GM21786 (cell line): ENCODE measurements at regions not wholly inside any gene's neighbourhood (a gene's known extent, or its start where the extent isn't known, plus 50 kb on each side); places are given as distances from the start of the nearest gene placed in this dataset.

Experiments
- ATAC-seq: cut with Tn5 transposase; IDR thresholded peaks from one replicate; pipeline ENCODE4 v1.9.1; 2021; ENCODE audit not compliant: unreplicated experiment

DNA sequence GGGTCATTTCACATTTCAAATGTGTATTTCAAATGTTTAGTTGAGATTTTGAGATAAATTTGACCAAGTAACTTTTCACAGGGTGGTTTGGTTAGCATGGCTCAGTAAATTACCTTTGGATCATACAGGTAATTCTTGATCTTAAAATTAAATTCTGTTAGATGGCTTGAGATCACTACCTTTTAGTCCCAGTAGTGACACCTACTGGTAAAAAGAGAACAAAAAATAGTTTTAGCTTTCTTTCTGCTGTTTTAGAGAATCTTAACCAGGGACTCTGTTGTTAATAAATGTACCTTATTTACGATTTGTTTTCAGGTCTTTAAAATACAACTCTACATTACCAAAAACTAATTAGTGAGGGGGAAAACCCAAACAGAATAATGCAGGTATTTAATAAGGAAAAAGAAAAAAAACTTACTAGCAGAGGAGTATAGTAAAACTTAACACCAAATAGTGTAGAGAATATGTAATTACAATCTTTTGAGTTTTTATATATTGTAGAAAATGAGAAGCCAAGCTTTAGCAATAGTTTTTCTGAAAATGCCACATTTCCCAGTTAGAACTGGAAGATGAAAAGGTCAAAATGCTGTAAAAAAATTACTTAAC is 620.3 kb upstream of the AGTR1 start:
- ATAC-seq = no peak

DNA sequence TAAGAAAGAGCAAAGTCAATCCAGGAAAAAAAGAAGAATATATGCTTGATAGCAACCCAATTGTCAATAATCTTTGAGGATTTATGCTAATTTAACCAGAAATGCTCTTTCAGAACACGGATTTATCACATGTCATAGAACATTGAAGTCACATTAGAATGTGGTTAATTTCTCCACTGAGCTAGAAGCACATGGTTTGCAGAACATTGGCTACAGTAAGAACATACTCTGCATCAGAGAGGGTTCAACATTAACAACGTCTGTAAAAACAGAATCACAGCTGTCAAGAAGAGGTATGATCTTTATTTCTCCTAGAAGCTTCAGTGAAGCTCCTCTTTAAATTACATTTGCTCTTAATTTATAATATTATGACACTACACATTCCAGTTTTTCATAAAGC is 619.7 kb upstream of the AGTR1 start:
- ATAC-seq = no peak

DNA sequence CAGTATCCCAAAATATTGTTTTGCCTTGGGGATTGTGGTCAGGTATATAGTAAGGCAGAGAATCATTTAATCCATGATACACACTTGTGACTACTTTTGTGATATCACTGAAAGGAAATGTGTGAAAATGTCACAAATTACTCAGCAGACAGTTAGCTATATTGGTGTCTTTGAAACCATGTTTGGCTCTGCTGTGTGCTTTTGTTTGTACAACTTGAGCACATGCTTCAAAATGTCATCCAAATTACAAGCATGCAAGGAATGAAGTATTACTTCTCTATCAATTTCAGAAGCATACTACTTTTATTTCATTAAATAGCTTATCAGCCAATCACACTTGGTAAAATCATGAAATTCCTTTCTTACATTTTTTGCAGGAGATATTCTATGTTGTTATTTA is 619.0 kb upstream of the AGTR1 start:
- no peak for ATAC-seq

DNA sequence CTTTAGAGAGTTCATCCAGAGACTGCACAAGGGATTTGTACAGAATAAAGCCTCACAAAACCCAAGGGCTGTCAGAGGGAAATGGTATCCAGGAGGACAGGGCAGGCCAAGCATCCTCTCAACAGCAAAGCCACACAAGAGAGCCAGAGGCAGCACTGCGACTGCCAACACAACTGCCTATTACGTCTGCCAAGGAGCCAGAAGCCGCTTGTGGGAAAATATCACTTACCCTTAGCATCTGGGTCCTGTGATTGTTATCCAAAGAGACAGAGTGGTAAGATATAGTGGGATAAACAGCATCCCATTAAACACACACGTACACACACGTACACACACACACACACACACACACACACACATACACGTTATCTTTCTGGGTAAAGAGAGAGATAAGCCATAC is 618.3 kb upstream of the AGTR1 start:
- no peak for ATAC-seq

DNA sequence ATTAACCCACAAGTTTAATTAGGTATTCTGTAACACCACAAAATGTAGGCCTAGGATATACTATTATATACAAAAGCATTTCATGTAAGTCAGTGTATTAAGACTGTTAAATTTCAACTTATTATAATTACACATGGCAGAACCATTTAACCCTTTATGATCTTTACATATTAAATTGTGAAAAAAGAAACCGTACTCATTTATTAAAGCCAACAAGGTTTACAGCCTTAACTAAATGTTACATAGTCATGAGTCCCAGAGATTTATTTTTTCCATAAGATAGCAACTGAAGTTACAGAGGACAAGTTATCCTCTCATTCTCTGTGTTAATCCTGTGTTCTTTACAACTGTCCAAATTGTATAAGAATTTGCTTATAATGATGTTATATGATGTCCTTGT is 615.8 kb upstream of the AGTR1 start:
- ATAC-seq = no peak

DNA sequence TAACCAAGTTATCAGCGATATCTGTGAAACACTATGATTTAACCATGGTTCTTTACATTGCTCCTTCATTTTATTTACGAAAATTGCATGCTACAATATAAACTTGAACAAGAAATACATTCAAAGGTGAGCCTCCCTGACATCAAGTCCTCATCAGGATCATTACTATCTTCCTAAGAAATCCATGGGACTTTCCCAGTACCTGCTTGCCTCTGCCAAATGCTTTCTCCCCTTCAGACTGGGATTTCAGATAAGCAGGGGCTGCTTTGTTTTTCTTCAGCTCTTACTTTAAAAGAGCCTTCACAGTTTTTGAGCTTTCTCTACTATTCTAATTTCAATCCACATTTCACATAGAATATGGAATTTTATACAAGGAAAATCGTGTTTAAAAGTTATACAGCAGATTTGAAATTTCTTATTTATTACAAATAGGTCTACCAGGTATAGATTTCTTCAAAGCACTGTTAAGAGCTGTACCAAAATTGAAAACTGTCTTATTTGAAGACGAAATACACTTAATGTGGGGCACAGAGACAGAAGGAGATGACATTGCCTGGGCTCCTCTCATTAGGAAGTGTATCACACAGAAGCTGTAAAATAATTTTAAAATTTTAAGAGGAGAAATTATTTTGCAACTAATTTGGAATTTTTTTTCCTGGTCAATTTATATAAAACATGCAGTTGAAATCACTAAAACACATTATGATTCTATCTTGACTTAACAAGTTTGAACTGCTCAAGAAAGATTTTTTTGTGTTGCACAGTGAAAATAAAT is 615.0 kb upstream of the AGTR1 start:
- ATAC-seq = no peak

DNA sequence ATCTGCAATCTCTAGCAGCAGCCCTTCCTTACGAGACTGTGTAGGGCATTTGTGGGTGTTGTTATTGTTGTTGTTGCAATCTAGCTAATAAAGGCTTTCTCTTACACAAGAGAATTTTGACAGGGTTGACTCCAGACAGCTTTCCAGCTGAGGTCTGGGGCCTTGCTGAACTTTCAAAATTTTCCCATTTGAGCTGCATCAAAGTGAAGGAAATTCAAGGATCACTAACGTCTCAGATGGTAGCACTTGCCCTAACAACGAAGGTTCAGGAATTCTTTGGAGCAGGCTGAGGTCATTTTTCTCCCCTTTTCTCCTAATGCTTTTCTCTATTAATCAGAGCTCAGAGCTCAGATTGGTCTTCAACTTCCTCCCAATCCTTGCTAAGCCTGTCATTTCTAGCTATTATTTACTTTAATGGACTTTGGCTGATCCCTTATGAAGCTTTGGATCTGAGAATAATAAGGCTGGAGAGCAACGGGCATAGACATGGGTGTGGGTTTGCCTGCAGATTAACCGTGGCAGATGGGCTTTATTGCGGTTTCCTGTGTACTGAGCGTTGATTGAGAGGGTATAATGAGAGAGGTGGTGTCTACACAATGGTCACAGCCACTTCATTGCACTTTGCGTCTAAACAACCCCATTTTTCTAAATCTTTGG is 614.0 kb upstream of the AGTR1 start:
- no peak for ATAC-seq

DNA sequence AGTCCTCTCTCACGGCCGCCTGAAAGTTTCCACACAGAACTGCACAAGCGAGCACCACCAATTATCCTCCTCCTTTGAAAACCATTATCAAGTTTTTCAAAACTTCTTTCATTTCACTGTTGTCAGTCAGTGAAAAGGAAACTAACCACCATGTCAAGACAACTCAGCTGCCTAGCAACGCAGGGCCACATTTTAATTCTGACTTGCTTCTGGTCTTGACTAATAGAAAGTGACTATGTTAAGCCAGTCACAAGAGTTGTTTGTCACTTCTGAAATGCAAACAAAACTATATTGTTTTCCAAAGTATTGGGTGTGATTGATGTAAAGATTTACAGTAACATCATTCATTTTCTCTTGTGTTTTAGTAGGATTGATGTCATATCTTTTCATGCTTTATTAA is 612.8 kb upstream of the AGTR1 start:
- peak; percentile 91 for ATAC-seq

DNA sequence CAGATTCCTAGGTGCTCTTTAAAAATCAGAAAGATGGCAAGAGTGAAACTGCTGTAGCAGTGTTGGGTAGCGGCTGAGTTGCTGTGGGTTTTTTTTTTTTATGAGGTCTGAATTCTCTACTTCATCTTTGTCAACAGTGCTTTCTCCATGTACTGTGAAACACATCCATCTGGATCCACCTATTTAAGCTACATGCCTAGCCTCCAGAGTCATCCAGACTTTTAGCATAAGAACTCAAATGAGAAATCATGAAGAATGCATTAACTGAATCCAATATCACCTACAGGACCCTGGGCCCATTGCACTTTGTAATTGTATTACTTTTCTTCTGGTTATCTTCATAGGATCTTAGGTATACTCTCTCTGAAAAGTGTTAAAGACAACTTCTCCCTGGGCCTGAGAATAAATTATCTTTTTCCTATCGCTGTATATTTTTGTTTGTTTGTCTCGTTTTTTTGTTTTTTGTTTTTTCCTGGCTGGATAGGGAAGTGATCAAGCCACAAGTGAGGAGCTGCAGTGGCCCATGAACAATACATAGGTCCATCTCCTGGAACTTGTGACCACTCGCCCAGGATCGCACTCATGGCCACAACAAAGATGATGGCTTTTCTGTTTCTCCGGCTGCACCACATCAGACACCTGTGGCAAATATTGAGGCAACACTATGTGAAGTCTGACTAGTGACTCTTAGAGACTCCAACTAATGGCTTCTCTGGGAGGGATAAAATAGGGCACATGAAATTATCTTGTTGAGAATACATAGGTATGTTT is 609.9 kb upstream of the AGTR1 start:
- ATAC-seq = no peak

DNA sequence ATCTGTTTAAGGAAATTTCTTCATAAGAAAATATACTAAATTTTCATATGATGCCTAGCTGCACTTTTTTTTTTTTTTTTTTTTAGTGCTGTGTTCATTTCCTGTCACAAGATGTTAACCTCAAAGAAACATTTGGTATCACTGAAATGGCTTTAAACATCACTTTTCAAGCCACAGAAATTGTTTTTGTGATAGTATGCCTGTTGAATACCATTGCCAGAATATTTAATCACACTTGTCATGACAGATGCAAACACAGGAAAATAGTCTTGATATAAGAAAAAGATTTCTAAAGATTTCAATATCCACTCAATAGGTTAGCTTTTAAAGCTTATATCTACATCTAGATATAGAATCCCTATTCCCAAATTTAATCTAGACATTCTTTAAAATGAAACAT is 608.5 kb upstream of the AGTR1 start:
- no peak for ATAC-seq

DNA sequence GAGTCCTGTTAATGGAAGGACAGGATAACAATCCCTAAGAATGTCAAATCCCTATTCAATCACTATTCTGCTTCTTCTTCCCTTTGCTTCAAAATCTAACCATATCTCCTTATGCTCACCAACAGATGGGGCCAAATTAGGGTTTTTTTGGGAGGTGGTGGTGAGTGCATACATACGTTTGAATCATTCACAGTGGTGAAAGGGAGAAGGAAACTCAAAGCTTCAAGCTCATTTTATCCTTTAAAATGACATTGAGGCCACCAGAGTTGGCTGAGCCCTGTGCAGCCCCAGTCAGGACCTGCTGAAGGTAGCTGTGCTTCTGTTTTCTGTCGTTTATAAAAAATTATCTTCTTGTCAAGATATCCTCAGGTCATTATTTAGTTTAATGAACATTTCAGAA is 607.5 kb upstream of the AGTR1 start:
- no peak for ATAC-seq

DNA sequence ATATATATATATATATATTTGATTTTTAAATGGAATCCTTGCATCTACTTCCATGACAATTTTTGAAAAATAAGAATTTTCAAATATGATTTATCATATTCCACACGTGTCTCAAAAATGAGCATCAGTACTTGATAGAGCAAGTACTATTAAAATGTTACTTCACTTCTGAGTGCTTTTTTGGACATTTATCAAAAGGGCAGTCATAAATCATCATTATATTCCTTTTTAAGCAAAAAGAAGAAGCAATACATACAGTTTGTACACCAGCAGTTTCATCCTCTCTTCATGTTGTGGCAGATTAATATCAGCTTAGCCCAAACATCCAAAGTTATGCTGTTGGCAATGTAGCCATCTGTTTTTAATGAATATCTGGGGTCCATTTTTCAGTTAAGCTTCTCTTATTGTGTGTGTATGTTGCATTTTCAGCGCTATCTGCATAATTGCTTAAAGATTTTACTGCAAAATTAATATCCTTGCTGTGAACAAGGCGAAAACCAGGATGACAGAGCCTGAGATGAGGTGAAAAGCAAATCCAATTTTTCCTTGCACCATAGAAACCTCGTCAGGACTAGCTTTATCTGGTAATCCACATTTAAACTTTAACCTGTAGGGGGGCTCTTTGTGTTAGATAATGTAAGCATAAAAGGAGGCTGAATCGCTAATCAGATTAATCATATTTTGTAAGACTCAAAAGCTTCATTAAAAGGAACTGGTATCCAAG is 604.9 kb upstream of the AGTR1 start:
- ATAC-seq = no peak

DNA sequence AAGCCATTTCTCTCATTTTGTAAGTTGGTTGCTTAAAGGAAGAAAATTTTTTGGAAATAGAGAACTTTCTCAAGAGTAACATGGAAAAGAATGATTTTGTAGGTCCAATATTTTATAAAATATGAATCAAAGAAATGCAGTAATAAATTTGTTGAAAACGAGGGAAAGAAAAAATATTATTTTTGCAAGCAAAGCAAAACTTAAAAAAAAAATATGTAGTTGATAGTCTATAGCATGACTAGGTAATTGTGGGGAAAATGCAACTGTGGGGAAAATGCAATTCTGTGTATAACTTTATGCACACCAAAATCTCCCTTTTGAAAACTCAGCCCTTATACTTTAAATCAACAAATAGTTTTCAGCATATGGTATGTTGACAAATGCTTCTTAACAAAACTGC is 604.0 kb upstream of the AGTR1 start:
- ATAC-seq = no peak

DNA sequence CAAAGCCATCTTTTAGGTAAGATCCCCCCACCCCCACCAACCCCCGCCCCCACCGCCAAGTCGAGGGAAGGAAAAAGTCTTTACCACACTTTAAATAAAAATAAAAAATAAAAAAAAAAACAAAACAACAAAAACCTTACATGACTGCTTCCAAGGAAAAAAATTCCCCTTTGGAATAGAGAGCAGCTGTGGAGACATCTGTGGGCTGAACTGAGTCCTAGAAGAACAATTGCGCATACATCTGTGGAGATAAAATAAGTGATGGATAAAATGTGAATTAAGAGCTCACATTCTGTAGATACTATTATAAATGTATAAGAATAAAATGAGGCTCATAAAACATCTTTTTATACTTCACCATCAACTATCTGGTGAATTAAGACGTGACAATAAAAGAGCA is 601.7 kb upstream of the AGTR1 start:
- ATAC-seq = no peak

DNA sequence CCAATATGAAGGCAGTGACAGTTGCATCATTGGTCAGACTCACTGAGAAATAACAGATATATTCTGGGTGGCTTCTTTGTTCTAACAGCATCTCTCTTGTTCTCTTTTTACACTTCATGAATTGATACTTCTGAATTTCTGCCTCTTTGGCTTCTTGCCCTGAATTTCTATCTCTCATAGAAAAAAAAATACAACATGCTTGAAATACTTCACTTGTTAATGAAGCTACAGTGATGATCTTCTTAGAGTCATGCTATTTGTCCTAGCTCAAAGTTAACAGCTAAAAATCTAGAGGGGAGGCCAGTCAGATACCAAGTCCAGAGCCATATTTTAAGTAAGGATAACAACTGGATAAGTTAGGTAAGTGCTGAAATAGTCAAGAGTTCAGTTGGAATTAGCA is 597.2 kb upstream of the AGTR1 start:
- no peak for ATAC-seq

DNA sequence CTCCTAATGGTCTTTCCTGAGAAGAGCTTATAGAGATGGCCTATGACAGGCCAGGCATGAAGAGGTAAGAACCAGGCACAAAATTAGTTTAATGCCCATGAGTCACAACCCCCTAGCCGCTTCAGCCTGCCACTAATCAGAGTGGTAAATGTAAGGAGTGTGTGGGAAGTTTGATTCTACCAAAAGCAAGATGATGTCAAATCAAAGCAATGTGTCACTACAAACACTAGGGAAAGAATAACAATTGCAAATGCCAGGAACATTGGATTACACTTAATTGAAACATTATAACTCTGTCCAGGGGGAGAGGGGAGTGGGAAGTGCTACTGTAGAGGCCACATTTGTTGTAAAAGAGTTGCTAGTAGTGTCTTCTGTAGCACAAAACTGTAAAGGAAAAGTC is 596.6 kb upstream of the AGTR1 start:
- no peak for ATAC-seq

DNA sequence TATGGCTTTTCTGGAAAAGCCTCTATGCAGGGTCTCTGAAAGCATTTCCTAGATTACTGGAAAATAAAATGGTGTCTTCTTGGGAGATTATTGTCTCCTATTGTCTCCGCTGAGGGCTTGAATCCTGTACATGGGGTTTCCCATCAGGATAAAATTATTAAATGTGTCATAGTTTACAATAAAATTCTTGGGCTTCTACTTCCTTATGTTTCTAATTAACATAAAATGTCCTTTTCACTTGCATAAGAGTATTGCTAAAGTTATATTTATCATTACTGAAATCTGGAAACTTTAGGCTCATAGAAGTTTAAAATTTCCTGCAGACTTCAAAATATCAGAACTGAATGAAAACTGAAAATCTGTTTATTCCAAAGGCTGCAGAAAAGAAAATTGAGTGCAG is 595.5 kb upstream of the AGTR1 start:
- no peak for ATAC-seq

DNA sequence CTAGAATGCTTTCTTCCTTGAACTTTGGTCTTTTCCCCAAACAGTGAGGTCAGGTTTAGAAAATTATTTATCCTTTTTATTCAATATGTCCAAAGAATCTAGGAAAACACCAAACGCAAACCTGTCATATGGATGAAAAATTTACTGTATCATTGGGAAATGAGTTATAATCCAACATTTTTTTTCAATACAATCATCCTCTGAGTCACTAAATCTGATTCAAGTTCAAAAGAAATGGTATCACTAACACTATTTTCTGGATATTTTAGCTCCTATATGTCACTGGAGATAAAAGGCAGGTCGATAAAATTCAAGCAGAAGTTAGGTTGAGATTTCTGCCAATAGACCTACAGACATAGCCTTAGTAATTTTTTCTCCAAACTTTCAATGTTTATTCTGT is 591.6 kb upstream of the AGTR1 start:
- ATAC-seq = no peak

DNA sequence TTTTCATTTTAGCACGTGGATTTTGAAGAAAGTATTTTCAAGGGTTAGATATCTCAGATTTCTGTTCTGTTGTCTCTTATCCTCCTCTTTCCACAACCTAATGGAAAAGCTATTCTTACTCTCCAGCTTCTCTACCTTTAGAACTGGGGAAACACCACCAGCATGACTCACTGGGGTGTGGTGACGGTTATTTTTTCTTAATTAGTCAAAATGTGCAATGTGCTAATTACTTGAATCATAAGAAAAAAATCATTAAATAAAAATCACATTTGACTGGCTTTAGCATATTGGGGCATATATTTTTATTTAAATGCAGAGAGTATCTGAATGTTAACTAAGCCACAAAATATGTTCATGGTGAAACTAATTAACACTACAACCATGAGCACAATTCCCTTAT is 570.7 kb upstream of the AGTR1 start:
- ATAC-seq = no peak

DNA sequence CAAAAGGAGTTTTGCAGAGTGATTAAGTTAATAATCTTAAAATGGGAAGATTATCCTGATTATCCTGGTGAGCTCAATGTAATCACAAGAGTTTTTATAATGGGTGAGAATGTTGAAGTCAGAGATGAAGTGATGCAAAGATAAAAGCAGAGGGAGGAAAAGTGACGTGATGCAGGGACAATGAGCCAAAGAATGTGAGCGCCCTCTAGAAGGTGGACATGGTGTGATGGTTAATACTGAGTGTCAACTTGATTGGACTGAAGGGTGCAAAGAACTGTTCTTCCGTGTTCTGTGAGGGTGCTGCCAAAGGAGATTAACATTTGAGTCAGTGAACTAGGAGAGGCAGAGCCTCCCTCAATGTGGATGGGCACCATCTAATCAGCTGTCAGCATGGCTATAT is 569.6 kb upstream of the AGTR1 start:
- no peak for ATAC-seq

DNA sequence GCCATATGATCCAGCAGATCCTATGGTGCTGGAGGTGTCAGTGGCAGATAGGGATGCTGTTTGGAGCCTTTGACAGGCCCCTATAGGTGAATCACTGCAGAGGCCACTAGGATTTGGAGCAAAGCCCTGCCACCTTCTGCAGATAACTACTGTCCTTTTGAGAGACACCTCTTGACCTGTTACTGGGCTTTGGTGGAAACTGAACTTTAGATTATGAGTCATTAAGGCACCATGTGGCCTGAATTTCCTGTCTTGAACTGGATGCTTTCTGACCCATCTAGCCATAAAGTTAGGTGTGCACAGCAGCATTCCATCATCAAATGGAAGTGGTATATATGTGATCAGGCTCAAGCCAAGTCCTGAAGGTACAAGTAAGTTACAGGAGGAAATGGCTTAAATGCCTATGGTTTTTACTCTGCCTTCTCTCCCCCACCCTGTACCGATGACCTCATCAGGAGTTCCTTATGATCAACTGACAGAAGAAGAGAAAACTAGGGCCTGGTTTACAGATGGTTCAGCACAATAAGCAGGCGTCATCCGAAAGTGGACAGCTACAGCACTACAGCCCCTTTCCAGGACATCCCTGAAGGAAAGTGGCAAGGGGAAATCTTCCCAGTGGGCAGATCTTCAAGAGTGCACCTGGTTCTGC is 565.6 kb upstream of the AGTR1 start:
- no peak for ATAC-seq
